ENCODE measurements at regions not wholly inside any gene's neighbourhood (a gene's known extent, or its start where the extent isn't known, plus 50 kb on each side); places are given as distances from the start of the nearest gene placed in this dataset.

DNA sequence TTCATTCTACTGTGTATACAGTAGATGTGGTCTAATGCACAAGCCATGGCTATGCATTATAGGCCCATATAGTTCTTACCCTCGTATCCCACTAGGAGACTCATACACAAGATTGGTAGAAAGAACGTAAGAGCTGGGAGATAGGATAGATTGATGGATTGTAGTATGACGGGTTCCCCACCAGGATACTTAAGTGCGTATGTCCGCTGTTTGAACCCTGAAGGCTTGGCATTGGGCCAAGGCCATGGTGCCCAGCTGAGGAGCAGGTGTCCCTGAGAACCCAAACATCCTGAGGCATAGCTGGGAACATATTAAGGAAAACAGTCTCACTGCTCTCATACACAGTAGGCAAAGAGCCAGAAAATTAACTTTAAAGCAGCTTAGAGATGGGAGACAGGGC is 617.5 kb upstream of the KLF12 start (continued):
- TF ChIP-seq, protein P1, sequence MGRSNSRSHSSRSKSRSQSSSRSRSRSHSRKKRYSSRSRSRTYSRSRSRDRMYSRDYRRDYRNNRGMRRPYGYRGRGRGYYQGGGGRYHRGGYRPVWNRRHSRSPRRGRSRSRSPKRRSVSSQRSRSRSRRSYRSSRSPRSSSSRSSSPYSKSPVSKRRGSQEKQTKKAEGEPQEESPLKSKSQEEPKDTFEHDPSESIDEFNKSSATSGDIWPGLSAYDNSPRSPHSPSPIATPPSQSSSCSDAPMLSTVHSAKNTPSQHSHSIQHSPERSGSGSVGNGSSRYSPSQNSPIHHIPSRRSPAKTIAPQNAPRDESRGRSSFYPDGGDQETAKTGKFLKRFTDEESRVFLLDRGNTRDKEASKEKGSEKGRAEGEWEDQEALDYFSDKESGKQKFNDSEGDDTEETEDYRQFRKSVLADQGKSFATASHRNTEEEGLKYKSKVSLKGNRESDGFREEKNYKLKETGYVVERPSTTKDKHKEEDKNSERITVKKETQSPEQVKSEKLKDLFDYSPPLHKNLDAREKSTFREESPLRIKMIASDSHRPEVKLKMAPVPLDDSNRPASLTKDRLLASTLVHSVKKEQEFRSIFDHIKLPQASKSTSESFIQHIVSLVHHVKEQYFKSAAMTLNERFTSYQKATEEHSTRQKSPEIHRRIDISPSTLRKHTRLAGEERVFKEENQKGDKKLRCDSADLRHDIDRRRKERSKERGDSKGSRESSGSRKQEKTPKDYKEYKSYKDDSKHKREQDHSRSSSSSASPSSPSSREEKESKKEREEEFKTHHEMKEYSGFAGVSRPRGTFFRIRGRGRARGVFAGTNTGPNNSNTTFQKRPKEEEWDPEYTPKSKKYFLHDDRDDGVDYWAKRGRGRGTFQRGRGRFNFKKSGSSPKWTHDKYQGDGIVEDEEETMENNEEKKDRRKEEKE (IDR thresholded peaks at IDR 0.05), result no peak
- TF ChIP-seq, protein P2, sequence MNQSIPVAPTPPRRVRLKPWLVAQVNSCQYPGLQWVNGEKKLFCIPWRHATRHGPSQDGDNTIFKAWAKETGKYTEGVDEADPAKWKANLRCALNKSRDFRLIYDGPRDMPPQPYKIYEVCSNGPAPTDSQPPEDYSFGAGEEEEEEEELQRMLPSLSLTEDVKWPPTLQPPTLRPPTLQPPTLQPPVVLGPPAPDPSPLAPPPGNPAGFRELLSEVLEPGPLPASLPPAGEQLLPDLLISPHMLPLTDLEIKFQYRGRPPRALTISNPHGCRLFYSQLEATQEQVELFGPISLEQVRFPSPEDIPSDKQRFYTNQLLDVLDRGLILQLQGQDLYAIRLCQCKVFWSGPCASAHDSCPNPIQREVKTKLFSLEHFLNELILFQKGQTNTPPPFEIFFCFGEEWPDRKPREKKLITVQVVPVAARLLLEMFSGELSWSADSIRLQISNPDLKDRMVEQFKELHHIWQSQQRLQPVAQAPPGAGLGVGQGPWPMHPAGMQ (IDR thresholded peaks at IDR 0.05; ENCODE audit: borderline replicate concordance), result no peak
- TF ChIP-seq BRCA1 (IDR thresholded peaks at IDR 0.05; ENCODE audit: low read depth, low read length), result no peak

DNA sequence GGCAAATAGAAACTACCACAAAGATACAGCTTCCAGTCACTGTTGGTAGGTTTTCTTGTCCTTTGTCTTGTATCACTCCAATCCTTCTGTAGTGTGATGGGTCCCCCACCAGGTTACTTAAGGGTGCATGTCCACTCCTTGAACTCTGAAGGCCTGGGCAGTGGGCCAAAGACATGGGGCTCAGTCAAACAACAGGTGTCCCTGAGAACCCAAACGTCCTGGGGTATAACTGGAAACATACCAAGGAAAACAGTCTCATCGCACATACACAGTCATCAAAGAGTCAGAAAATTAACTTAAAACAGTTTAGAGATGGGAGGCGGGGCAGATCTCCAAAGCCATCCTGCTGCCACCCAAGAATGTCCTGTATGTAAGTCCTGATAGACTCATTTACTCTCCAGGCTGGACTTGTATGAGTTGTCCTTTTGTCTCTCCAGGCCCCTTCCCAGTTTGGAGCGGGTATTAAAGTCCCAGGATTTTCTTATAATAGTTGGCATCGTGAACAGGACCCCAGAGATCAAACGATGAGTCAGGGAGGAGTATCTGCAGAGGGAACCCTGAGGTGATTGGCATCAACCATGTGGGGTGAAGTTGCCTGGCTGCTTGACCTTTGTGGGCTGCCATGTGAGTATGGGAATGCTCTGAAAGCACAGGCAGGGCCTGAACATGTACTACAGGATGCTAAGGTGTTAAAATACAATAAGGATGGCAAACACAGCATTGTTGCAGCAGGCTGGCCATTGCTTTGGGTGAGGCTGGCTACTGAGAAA is 613.2 kb upstream of the KLF12 start:
- FAIRE-seq (no peak), ATAC-seq (no peak), DNase-seq (ENCODE audit: low read depth, low spot score) (no peak)
- Histone ChIP-seq H3K4me2 (ENCODE audit: control insufficient read depth, insufficient read depth) (no peak overlapping the region), H3K27me3 (replicated peaks in 1 of 2; ENCODE audit: control insufficient read depth in 2 of 2, insufficient read depth in 2 of 2, low read length in 1 of 2) (no peaks in the 10 kb centered on the region), H3K27ac (ENCODE audit: control insufficient read depth, insufficient read depth) (no peak overlapping the region), H3K9me3 (replicated peaks; ENCODE audit: control insufficient read depth, insufficient read depth, low read length) (no peaks in the 10 kb centered on the region), H4K20me1 (ENCODE audit: control insufficient read depth, insufficient read depth) (no peaks in the 10 kb centered on the region), H3K36me3 (ENCODE audit: control insufficient read depth in 2 of 2, insufficient read depth in 2 of 2, low read length in 1 of 2) (no peaks in the 10 kb centered on the region), H3K79me2 (ENCODE audit: control insufficient read depth, insufficient read depth, low read length) (no peaks in the 10 kb centered on the region), H3K9ac (ENCODE audit: control insufficient read depth, insufficient read depth, low read length) (no peak overlapping the region), H3K4me1 (ENCODE audit: control insufficient read depth, insufficient read depth, low read length) (no peaks in the 10 kb centered on the region), H2AFZ (ENCODE audit: control insufficient read depth, low read depth, low read length) (no peak overlapping the region), H3K4me3 (no peak overlapping the region)
- RAD21 ChIA-PET (ENCODE audit: unreplicated experiment), result no interaction called here
- POLR2A ChIA-PET, result no interaction called here
- 5% methylated on average over 6 of the region's 6 CpGs for WGBS (ENCODE audit: insufficient coverage, insufficient replicate concordance, low lambda C conversion rate, missing lambda C conversion rate)
- no TSS peak for BruUV-seq (replicated peaks)
- SMC1A ChIA-PET (ENCODE audit: uncharacterized antibody, unreplicated experiment), result no interaction called here
- CTCF ChIA-PET, result no interaction called here
- intact Hi-C loops (cut with micrococcal nuclease; ENCODE audit: unreplicated experiment) (no loop called here), in situ Hi-C loops (cut with MboI) (no loop called here)
- no peak for TF ChIP-seq FOXM1 (IDR thresholded peaks at IDR 0.05; ENCODE audit: low read depth, low read length)
- TF ChIP-seq BRCA1 (IDR thresholded peaks at IDR 0.05; ENCODE audit: low read depth, low read length), result no peak
- TF ChIP-seq NR2C2 (IDR thresholded peaks at IDR 0.05; ENCODE audit: borderline replicate concordance, control insufficient read depth, insufficient read length, low read depth), result no peak
- TF ChIP-seq ASH2L (IDR thresholded peaks at IDR 0.05; ENCODE audit: borderline replicate concordance, low read depth), result no peak
- no peak for TF ChIP-seq ZNF24 (IDR thresholded peaks at IDR 0.05)
- no peak for TF ChIP-seq CEBPB (IDR thresholded peaks at IDR 0.05; ENCODE audit: borderline replicate concordance in 1 of 2, low read depth in 2 of 2, low read length in 2 of 2)
- no peak for TF ChIP-seq GATAD2B (conservative IDR thresholded peaks at IDR 0.05; ENCODE audit: low read depth)
- no peak for TF ChIP-seq SRF (IDR thresholded peaks at IDR 0.05; ENCODE audit: low read depth in 2 of 2, low read length in 2 of 2)
- TF ChIP-seq SUPT20H (IDR thresholded peaks at IDR 0.05; ENCODE audit: borderline replicate concordance, control insufficient read depth, low read depth, low read length), result no peak
- no peak for TF ChIP-seq WRNIP1 (IDR thresholded peaks at IDR 0.05; ENCODE audit: borderline replicate concordance, low read depth, low read length)
- TF ChIP-seq, protein P3, sequence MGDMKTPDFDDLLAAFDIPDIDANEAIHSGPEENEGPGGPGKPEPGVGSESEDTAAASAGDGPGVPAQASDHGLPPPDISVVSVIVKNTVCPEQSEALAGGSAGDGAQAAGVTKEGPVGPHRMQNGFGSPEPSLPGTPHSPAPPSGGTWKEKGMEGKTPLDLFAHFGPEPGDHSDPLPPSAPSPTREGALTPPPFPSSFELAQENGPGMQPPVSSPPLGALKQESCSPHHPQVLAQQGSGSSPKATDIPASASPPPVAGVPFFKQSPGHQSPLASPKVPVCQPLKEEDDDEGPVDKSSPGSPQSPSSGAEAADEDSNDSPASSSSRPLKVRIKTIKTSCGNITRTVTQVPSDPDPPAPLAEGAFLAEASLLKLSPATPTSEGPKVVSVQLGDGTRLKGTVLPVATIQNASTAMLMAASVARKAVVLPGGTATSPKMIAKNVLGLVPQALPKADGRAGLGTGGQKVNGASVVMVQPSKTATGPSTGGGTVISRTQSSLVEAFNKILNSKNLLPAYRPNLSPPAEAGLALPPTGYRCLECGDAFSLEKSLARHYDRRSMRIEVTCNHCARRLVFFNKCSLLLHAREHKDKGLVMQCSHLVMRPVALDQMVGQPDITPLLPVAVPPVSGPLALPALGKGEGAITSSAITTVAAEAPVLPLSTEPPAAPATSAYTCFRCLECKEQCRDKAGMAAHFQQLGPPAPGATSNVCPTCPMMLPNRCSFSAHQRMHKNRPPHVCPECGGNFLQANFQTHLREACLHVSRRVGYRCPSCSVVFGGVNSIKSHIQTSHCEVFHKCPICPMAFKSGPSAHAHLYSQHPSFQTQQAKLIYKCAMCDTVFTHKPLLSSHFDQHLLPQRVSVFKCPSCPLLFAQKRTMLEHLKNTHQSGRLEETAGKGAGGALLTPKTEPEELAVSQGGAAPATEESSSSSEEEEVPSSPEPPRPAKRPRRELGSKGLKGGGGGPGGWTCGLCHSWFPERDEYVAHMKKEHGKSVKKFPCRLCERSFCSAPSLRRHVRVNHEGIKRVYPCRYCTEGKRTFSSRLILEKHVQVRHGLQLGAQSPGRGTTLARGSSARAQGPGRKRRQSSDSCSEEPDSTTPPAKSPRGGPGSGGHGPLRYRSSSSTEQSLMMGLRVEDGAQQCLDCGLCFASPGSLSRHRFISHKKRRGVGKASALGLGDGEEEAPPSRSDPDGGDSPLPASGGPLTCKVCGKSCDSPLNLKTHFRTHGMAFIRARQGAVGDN (IDR thresholded peaks at IDR 0.05), result no peak
- TF ChIP-seq TCF7 (IDR thresholded peaks at IDR 0.05; ENCODE audit: borderline replicate concordance), result no peak
